Hematopoietic multipotent progenitor cell treated with erythropoietin and hydrocortisone succinate and interleukin-3 and kit ligand, for 4 days (in vitro differentiated cells): ENCODE measurements at regions not wholly inside any gene's neighbourhood (a gene's known extent, or its start where the extent isn't known, plus 50 kb on each side); places are given as distances from the start of the nearest gene placed in this dataset.
A peak's percentile ranks its signal among the peaks of the same experiment; 100 is the strongest.

Source experiments
- DNase-seq: peaks from one replicate; pipeline ENCODE4 v3.0.0-alpha.2; 2015

- DNase-seq = no peak
Observed at GRCh38 chr21:27796106-27796505, 829.2 kb upstream of the ADAMTS5 start.

- DNase-seq = no peak
Observed at GRCh38 chr21:27795418-27795817, 828.5 kb upstream of the ADAMTS5 start.

- DNase-seq = no peak
Observed at GRCh38 chr21:27793901-27794300, 827.0 kb upstream of the ADAMTS5 start.

GRCh38 chr21:27787046-27787445, 820.2 kb upstream of the ADAMTS5 start:
- no peak for DNase-seq

- no peak for DNase-seq
Observed at GRCh38 chr21:27779606-27780005, 812.7 kb upstream of the ADAMTS5 start.

GRCh38 chr21:27776925-27777553, 810.2 kb upstream of the ADAMTS5 start:
- DNase-seq = no peak

- no peak for DNase-seq
Observed at GRCh38 chr21:27772816-27773215, 805.9 kb upstream of the ADAMTS5 start.

- DNase-seq = no peak
Observed at GRCh38 chr21:27771938-27772483, 805.1 kb upstream of the ADAMTS5 start.

GRCh38 chr21:27769763-27770162, 802.9 kb upstream of the ADAMTS5 start:
- DNase-seq = peak; percentile 24

GRCh38 chr21:27768046-27768637, 801.3 kb upstream of the ADAMTS5 start:
- DNase-seq = peak; percentile 13

- no peak for DNase-seq
Observed at GRCh38 chr21:27764056-27764455, 797.2 kb upstream of the ADAMTS5 start.

- DNase-seq = no peak
Observed at GRCh38 chr21:27761623-27762022, 794.7 kb upstream of the ADAMTS5 start.

GRCh38 chr21:27759820-27760219, 792.9 kb upstream of the ADAMTS5 start:
- no peak for DNase-seq

- DNase-seq = peak; percentile 10
Observed at GRCh38 chr21:27759091-27759659, 792.3 kb upstream of the ADAMTS5 start.

GRCh38 chr21:27756191-27756590, 789.3 kb upstream of the ADAMTS5 start:
- no peak for DNase-seq

GRCh38 chr21:27743971-27744564, 777.2 kb upstream of the ADAMTS5 start:
- no peak for DNase-seq

GRCh38 chr21:27741736-27742135, 774.8 kb upstream of the ADAMTS5 start:
- no peak for DNase-seq

- DNase-seq = peak; percentile 4
Observed at GRCh38 chr21:27740084-27740483, 773.2 kb upstream of the ADAMTS5 start.

- DNase-seq = no peak
Observed at GRCh38 chr21:27739187-27739586, 772.3 kb upstream of the ADAMTS5 start.

- DNase-seq = no peak
Observed at GRCh38 chr21:27735699-27736098, 768.8 kb upstream of the ADAMTS5 start.

GRCh38 chr21:27734146-27734545, 767.3 kb upstream of the ADAMTS5 start:
- no peak for DNase-seq

- DNase-seq = no peak
Observed at GRCh38 chr21:27725916-27726315, 759.0 kb upstream of the ADAMTS5 start.

- no peak for DNase-seq
Observed at GRCh38 chr21:27722095-27722494, 755.2 kb upstream of the ADAMTS5 start.

- no peak for DNase-seq
Observed at GRCh38 chr21:27721675-27722074, 754.8 kb upstream of the ADAMTS5 start.
